ENCODE measurements at regions not wholly inside any gene's neighbourhood (a gene's known extent, or its start where the extent isn't known, plus 50 kb on each side); places are given as distances from the start of the nearest gene placed in this dataset.

DNA sequence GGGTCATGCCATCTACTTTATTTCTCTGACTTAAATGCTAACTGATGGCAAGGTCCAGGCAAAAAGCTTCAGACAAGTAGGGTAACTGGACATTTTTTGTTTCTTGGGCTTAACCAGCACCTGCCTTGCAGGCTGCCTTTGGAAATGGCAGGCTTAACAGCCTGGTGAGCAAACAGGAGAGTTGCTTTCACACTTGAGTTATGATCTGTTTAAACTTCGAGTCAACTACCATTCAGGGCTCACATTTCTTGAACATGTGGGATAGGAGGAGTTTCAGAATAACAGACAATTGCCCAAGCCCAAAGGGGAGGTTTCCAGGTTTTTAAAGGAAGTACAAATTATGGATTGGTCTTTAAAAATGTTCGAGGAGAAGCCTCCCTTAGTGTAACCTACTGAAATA is 724.6 kb upstream of the SORCS1 start:
- H3K4me3 ChIP-seq (ENCODE audit: low read depth in 1 of 2, low read length in 2 of 2), result no peak overlapping the region
- peaks cover 0 to 3% of the 10 kb centered on the region in 2 donors for H3K9me3 ChIP-seq (ENCODE audit: control insufficient read depth in 1 of 2, low read length in 2 of 2)
- no peaks in the 10 kb centered on the region for H3K36me3 ChIP-seq (ENCODE audit: control insufficient read depth in 1 of 2, insufficient read depth in 2 of 2, low read length in 2 of 2)
- H3K9ac ChIP-seq (ENCODE audit: low read depth in 1 of 2, low read length in 2 of 2), result no peak overlapping the region
- H3K27me3 ChIP-seq (ENCODE audit: control insufficient read depth in 1 of 2, insufficient read depth in 2 of 2, low read length in 2 of 2), result no peaks in the 10 kb centered on the region
- H3K27ac ChIP-seq (ENCODE audit: low read depth, low read length), result no peak overlapping the region
- H3K4me1 ChIP-seq (ENCODE audit: control insufficient read depth in 1 of 2, insufficient read depth in 2 of 2, low read length in 2 of 2), result no peaks in the 10 kb centered on the region

GRCh38 chr10:107880185-107880584 is 715.7 kb upstream of the SORCS1 start:
- H3K9ac ChIP-seq (ENCODE audit: low read depth in 1 of 2, low read length in 2 of 2), result no peak overlapping the region
- H3K4me3 ChIP-seq (ENCODE audit: low read depth in 1 of 2, low read length in 2 of 2), result no peak overlapping the region
- H3K9me3 ChIP-seq (ENCODE audit: control insufficient read depth in 1 of 2, low read length in 2 of 2), result peaks cover 0 to 3% of the 10 kb centered on the region in 2 donors
- H3K27ac ChIP-seq (ENCODE audit: low read depth, low read length), result no peak overlapping the region
- H3K27me3 ChIP-seq (ENCODE audit: control insufficient read depth in 1 of 2, insufficient read depth in 2 of 2, low read length in 2 of 2), result no peaks in the 10 kb centered on the region
- H3K36me3 ChIP-seq (ENCODE audit: control insufficient read depth in 1 of 2, insufficient read depth in 2 of 2, low read length in 2 of 2), result no peaks in the 10 kb centered on the region
- H3K4me1 ChIP-seq (ENCODE audit: control insufficient read depth in 1 of 2, insufficient read depth in 2 of 2, low read length in 2 of 2), result no peaks in the 10 kb centered on the region

DNA sequence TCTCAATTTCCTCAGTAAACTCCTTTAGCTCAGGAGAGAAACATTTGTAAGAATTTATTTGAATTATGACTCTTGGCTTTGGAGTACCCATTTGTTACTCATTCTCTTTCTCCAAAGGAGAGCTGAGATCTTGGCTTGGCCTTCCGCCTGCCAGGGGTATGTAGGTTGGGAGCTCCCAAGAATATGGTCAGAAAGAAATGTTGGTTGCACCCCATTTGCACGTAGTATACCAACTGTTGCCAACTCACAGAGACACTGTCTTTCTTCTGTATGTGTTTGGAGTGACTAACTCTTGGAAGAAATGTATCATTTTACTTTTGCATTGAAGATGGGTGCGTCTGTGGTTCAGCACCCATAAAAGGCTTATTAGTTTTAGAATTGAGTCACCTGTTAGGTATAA is 708.5 kb upstream of the SORCS1 start:
- peaks cover 0 to 2% of the 10 kb centered on the region in 2 donors for H3K9me3 ChIP-seq (ENCODE audit: control insufficient read depth in 1 of 2, low read length in 2 of 2)
- no peak overlapping the region for H3K9ac ChIP-seq (ENCODE audit: low read depth in 1 of 2, low read length in 2 of 2)
- H3K4me3 ChIP-seq (ENCODE audit: low read depth in 1 of 2, low read length in 2 of 2), result no peak overlapping the region
- H3K27ac ChIP-seq (ENCODE audit: low read depth, low read length), result no peak overlapping the region
- no peaks in the 10 kb centered on the region for H3K4me1 ChIP-seq (ENCODE audit: control insufficient read depth in 1 of 2, insufficient read depth in 2 of 2, low read length in 2 of 2)
- H3K36me3 ChIP-seq (ENCODE audit: control insufficient read depth in 1 of 2, insufficient read depth in 2 of 2, low read length in 2 of 2), result no peaks in the 10 kb centered on the region
- H3K27me3 ChIP-seq (ENCODE audit: control insufficient read depth in 1 of 2, insufficient read depth in 2 of 2, low read length in 2 of 2), result no peaks in the 10 kb centered on the region

- Histone ChIP-seq H3K9ac (ENCODE audit: low read depth in 1 of 2, low read length in 2 of 2) (no peak overlapping the region), H3K9me3 (ENCODE audit: control insufficient read depth in 1 of 2, low read length in 2 of 2) (no peaks in the 10 kb centered on the region), H3K36me3 (ENCODE audit: control insufficient read depth in 1 of 2, insufficient read depth in 2 of 2, low read length in 2 of 2) (no peaks in the 10 kb centered on the region), H3K27ac (ENCODE audit: low read depth, low read length) (no peak overlapping the region), H3K4me1 (ENCODE audit: control insufficient read depth in 1 of 2, insufficient read depth in 2 of 2, low read length in 2 of 2) (no peaks in the 10 kb centered on the region), H3K4me3 (ENCODE audit: low read depth in 1 of 2, low read length in 2 of 2) (no peak overlapping the region), H3K27me3 (ENCODE audit: control insufficient read depth in 1 of 2, insufficient read depth in 2 of 2, low read length in 2 of 2) (no peaks in the 10 kb centered on the region)
Measured at GRCh38 chr10:107865691-107866090, 701.2 kb upstream of the SORCS1 start.

GRCh38 chr10:107859065-107859464 is 694.6 kb upstream of the SORCS1 start:
- H3K27me3 ChIP-seq (ENCODE audit: control insufficient read depth in 1 of 2, insufficient read depth in 2 of 2, low read length in 2 of 2), result no peaks in the 10 kb centered on the region
- no peaks in the 10 kb centered on the region for H3K36me3 ChIP-seq (ENCODE audit: control insufficient read depth in 1 of 2, insufficient read depth in 2 of 2, low read length in 2 of 2)
- no peak overlapping the region for H3K4me3 ChIP-seq (ENCODE audit: low read depth in 1 of 2, low read length in 2 of 2)
- H3K9ac ChIP-seq (ENCODE audit: low read depth in 1 of 2, low read length in 2 of 2), result no peak overlapping the region
- no peaks in the 10 kb centered on the region for H3K9me3 ChIP-seq (ENCODE audit: control insufficient read depth in 1 of 2, low read length in 2 of 2)
- H3K27ac ChIP-seq (ENCODE audit: low read depth, low read length), result no peak overlapping the region
- no peaks in the 10 kb centered on the region for H3K4me1 ChIP-seq (ENCODE audit: control insufficient read depth in 1 of 2, insufficient read depth in 2 of 2, low read length in 2 of 2)

- no peaks in the 10 kb centered on the region for H3K9me3 ChIP-seq (ENCODE audit: control insufficient read depth in 1 of 2, low read length in 2 of 2)
- no peak overlapping the region for H3K4me3 ChIP-seq (ENCODE audit: low read depth in 1 of 2, low read length in 2 of 2)
- no peaks in the 10 kb centered on the region for H3K27me3 ChIP-seq (ENCODE audit: control insufficient read depth in 1 of 2, insufficient read depth in 2 of 2, low read length in 2 of 2)
- H3K27ac ChIP-seq (ENCODE audit: low read depth, low read length), result no peak overlapping the region
- no peaks in the 10 kb centered on the region for H3K36me3 ChIP-seq (ENCODE audit: control insufficient read depth in 1 of 2, insufficient read depth in 2 of 2, low read length in 2 of 2)
- no peak overlapping the region for H3K9ac ChIP-seq (ENCODE audit: low read depth in 1 of 2, low read length in 2 of 2)
- no peaks in the 10 kb centered on the region for H3K4me1 ChIP-seq (ENCODE audit: control insufficient read depth in 1 of 2, insufficient read depth in 2 of 2, low read length in 2 of 2)
Measured at GRCh38 chr10:107856047-107856315, 691.5 kb upstream of the SORCS1 start.

DNA sequence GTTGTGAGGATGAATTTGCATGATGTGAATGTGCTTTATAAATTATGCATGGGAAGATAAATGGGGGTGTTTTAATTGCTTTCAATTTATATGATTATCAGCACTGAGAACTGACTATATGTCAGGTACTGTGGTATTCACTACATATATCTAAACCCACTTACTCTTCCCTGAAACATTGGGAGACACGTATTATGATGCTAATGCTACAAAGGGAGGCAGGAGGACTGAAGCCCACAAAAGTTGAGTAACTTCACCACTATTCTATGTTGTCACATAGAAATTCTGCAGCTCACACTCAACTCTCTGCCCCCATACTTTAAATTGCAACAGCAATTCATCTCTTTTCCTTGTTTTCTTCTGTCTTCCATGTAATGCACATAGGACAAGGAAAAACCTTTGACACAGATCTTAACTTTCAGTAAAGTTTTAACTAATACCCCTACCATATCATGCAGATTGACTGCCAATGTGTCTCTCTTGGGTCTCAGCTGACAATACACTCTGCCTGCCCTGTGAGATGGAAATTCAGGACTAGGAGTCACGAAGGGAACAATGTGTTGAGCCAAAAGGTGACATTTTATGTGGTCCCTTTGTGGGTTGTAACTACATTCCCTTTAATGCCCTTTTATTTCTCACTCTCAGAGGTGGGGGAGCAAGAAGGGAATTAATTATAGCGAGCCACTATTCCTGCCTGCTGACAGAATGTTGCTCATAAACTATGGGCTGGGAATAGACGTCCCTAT is 691.0 kb upstream of the SORCS1 start:
- Histone ChIP-seq H3K27ac (ENCODE audit: low read depth, low read length) (no peak overlapping the region), H3K9ac (ENCODE audit: low read depth in 1 of 2, low read length in 2 of 2) (no peak overlapping the region), H3K36me3 (ENCODE audit: control insufficient read depth in 1 of 2, insufficient read depth in 2 of 2, low read length in 2 of 2) (no peaks in the 10 kb centered on the region), H3K4me3 (ENCODE audit: low read depth in 1 of 2, low read length in 2 of 2) (no peak overlapping the region), H3K9me3 (ENCODE audit: control insufficient read depth in 1 of 2, low read length in 2 of 2) (no peaks in the 10 kb centered on the region), H3K27me3 (ENCODE audit: control insufficient read depth in 1 of 2, insufficient read depth in 2 of 2, low read length in 2 of 2) (no peaks in the 10 kb centered on the region), H3K4me1 (ENCODE audit: control insufficient read depth in 1 of 2, insufficient read depth in 2 of 2, low read length in 2 of 2) (no peaks in the 10 kb centered on the region)

DNA sequence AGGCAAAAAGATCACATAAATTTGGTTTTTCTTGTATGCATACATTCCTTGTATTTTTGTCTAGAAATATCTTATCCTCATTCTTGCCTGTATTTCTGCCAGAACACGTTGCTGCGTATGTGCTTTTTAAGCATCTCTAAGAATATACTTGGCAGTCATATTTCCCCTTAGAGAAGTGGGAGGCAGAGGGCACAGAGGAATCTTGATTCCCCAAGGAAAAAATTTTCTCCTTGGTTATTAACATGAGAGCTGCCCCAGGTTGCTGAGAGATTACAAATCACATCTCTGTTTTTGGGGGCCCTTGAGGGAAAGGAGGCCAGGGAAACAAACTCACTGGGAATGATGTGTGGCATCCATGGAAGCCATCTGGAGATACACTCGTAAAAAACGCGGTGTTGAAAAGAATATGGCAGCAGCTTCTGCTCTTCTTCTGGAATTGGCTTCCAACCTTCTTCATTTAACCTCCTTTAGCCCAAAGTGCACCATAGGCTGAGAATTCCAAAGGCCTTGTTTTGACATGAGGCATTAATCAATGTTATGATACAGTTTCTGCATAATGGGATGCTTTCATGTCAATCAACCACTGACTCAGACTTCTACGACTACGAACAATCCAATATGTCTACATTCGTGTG is 684.3 kb upstream of the SORCS1 start:
- Histone ChIP-seq H3K27ac (ENCODE audit: low read depth, low read length) (no peak overlapping the region), H3K4me3 (ENCODE audit: low read depth in 1 of 2, low read length in 2 of 2) (no peak overlapping the region), H3K4me1 (ENCODE audit: control insufficient read depth in 1 of 2, insufficient read depth in 2 of 2, low read length in 2 of 2) (no peaks in the 10 kb centered on the region), H3K36me3 (ENCODE audit: control insufficient read depth in 1 of 2, insufficient read depth in 2 of 2, low read length in 2 of 2) (no peaks in the 10 kb centered on the region), H3K27me3 (ENCODE audit: control insufficient read depth in 1 of 2, insufficient read depth in 2 of 2, low read length in 2 of 2) (no peaks in the 10 kb centered on the region), H3K9ac (ENCODE audit: low read depth in 1 of 2, low read length in 2 of 2) (no peak overlapping the region), H3K9me3 (ENCODE audit: control insufficient read depth in 1 of 2, low read length in 2 of 2) (no peaks in the 10 kb centered on the region)

DNA sequence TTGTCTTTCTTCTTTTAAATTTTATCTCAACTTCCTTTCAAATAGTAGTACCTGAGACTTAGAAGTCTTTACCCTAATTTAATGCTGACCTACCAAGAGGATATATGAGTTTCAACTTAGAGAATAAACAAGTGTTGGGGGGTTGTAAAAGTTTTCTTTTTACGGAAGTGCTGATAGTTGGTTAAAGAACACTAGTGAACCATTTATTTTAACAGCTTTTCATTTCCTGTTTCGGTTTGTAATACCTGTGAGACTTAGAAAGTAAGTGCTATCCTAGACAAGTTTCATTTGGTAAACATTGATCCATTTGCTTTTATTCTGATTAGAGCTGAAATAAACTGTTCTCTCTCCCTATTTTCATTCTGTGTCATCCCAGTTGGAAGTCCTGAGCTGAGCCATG is 683.1 kb upstream of the SORCS1 start:
- no peaks in the 10 kb centered on the region for H3K27me3 ChIP-seq (ENCODE audit: control insufficient read depth in 1 of 2, insufficient read depth in 2 of 2, low read length in 2 of 2)
- H3K4me3 ChIP-seq (ENCODE audit: low read depth in 1 of 2, low read length in 2 of 2), result no peak overlapping the region
- H3K9ac ChIP-seq (ENCODE audit: low read depth in 1 of 2, low read length in 2 of 2), result no peak overlapping the region
- no peaks in the 10 kb centered on the region for H3K9me3 ChIP-seq (ENCODE audit: control insufficient read depth in 1 of 2, low read length in 2 of 2)
- H3K4me1 ChIP-seq (ENCODE audit: control insufficient read depth in 1 of 2, insufficient read depth in 2 of 2, low read length in 2 of 2), result no peaks in the 10 kb centered on the region
- no peaks in the 10 kb centered on the region for H3K36me3 ChIP-seq (ENCODE audit: control insufficient read depth in 1 of 2, insufficient read depth in 2 of 2, low read length in 2 of 2)
- no peak overlapping the region for H3K27ac ChIP-seq (ENCODE audit: low read depth, low read length)

- Histone ChIP-seq H3K9me3 (ENCODE audit: control insufficient read depth in 1 of 2, low read length in 2 of 2) (no peaks in the 10 kb centered on the region), H3K27ac (ENCODE audit: low read depth, low read length) (no peak overlapping the region), H3K4me3 (ENCODE audit: low read depth in 1 of 2, low read length in 2 of 2) (no peak overlapping the region), H3K4me1 (ENCODE audit: control insufficient read depth in 1 of 2, insufficient read depth in 2 of 2, low read length in 2 of 2) (no peaks in the 10 kb centered on the region), H3K36me3 (ENCODE audit: control insufficient read depth in 1 of 2, insufficient read depth in 2 of 2, low read length in 2 of 2) (no peaks in the 10 kb centered on the region), H3K9ac (ENCODE audit: low read depth in 1 of 2, low read length in 2 of 2) (no peak overlapping the region), H3K27me3 (ENCODE audit: control insufficient read depth in 1 of 2, insufficient read depth in 2 of 2, low read length in 2 of 2) (no peaks in the 10 kb centered on the region)
Measured at GRCh38 chr10:107834706-107835105, 670.2 kb upstream of the SORCS1 start.

Measured in duodenal mucosa (tissue), 2 donors.